Lung (tissue), 11 donors: ENCODE measurements at regions not wholly inside any gene's neighbourhood (a gene's known extent, or its start where the extent isn't known, plus 50 kb on each side); places are given as distances from the start of the nearest gene placed in this dataset.

Experiments
- ATAC-seq: fragments of 200-7000 bp; cut with Tn5 transposase; one replicate; pipeline ENCODE4 v1.9.1; 2020; ENCODE audit warnings: moderate number of reproducible peaks; ENCODE audit not compliant: insufficient read depth, low FRiP score
- DNase-seq, 3 donors: peaks; one replicate each; pipeline ENCODE4 v3.0.0-alpha.2; 2013 to 2017
- H3K27ac ChIP-seq, 2 donors: one replicate each; pipeline ENCODE4 v1.5.1; 2013; ENCODE audit warnings: mild to moderate bottlenecking in 2 of 2, moderate library complexity in 2 of 2, control low read depth in 1 of 2, inconsistent platforms in 1 of 2, low read depth in 1 of 2, low read length in 1 of 2
- H3K27me3 ChIP-seq, 3 donors: one replicate each; pipeline ENCODE4 v1.5.1; 2013; ENCODE audit warnings: low read length in 2 of 3; ENCODE audit not compliant: control insufficient read depth in 3 of 3, insufficient read depth in 3 of 3
- H3K36me3 ChIP-seq, 4 donors: one replicate each; pipeline ENCODE4 v1.5.1; 2013; ENCODE audit warnings: low read length in 4 of 4, mild to moderate bottlenecking in 1 of 4, moderate library complexity in 1 of 4; ENCODE audit not compliant: control insufficient read depth in 4 of 4, insufficient read depth in 4 of 4
- H3K4me1 ChIP-seq, 5 donors: one replicate each; pipeline ENCODE4 v1.5.1; 2013; ENCODE audit warnings: low read length in 5 of 5, mild to moderate bottlenecking in 2 of 5, moderate library complexity in 1 of 5; ENCODE audit not compliant: control insufficient read depth in 5 of 5, insufficient read depth in 5 of 5
- H3K4me3 ChIP-seq: one replicate; pipeline ENCODE4 v1.5.1; 2013; ENCODE audit warnings: mild to moderate bottlenecking, control low read depth, moderate library complexity
- H3K9ac ChIP-seq, 2 donors: one replicate each; pipeline ENCODE4 v1.5.1; 2013; ENCODE audit warnings: low read length in 2 of 2, control low read depth in 1 of 2; ENCODE audit not compliant: insufficient read depth in 1 of 2
- H3K9me3 ChIP-seq, 4 donors: one replicate each; pipeline ENCODE4 v1.5.1; 2013; ENCODE audit warnings: low read length in 3 of 4, mild to moderate bottlenecking in 1 of 4, moderate library complexity in 1 of 4; ENCODE audit not compliant: control insufficient read depth in 4 of 4, insufficient read depth in 3 of 4
- WGBS, 2 donors: extraction: QIAGEN DNeasy Blood & Tissue Kit; methylation state at CpG; one replicate each; pipeline ENCODE4 v1.1.7; 2013; 5-methylcytosine and 5-hydroxymethylcytosine counted together
- TF ChIP-seq, protein P1 (sequence below): IDR thresholded peaks from 2 replicates; pipeline ENCODE4 v1.5.1; 2012; ENCODE audit warnings: mild to moderate bottlenecking; ENCODE audit errors: control extremely low read depth, extremely low read depth
- donor health status: control.
- donor health status: control.
- donor health status: Bipolar disorder and iron deficiency.
- donor health status: healthy.
- donor health status: DM: yes; HTN: yes; CAD: no.

DNA sequence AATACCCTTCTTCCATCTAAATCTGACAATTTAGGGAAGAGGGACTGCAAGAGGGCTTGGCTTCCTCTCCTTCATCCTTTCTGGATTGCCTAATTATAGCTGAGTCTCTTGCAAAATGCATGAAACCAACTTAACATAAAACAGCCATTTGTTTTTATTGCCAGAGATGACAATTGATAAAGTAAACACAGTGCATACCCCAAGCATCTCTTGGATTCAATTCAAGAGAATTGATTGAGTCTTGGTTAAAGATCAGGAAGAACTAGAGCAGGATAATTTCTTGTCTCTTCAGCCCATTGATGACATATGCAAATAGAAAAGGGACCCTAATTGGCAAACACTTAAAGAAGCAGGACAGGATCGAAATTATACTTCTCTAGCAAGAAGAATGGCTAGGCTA, 617.1 kb upstream of the PTBP2 start:
- Histone ChIP-seq H3K4me3 (no peak overlapping the region), H3K9ac (no peak overlapping the region), H3K27me3 (no peaks in the 10 kb centered on the region), H3K36me3 (no peaks in the 10 kb centered on the region), H3K9me3 (no peaks in the 10 kb centered on the region), H3K27ac (no peak overlapping the region), H3K4me1 (no peaks in the 10 kb centered on the region)
- ATAC-seq (no peak), DNase-seq (no peak)
- TF ChIP-seq, protein P1, sequence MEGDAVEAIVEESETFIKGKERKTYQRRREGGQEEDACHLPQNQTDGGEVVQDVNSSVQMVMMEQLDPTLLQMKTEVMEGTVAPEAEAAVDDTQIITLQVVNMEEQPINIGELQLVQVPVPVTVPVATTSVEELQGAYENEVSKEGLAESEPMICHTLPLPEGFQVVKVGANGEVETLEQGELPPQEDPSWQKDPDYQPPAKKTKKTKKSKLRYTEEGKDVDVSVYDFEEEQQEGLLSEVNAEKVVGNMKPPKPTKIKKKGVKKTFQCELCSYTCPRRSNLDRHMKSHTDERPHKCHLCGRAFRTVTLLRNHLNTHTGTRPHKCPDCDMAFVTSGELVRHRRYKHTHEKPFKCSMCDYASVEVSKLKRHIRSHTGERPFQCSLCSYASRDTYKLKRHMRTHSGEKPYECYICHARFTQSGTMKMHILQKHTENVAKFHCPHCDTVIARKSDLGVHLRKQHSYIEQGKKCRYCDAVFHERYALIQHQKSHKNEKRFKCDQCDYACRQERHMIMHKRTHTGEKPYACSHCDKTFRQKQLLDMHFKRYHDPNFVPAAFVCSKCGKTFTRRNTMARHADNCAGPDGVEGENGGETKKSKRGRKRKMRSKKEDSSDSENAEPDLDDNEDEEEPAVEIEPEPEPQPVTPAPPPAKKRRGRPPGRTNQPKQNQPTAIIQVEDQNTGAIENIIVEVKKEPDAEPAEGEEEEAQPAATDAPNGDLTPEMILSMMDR, result no peak
- 52 to 58% methylated on average over 1 of the region's 1 CpG for WGBS, 2 donors

GRCh38 chr1:96104906-96105305, 616.7 kb upstream of the PTBP2 start:
- no peaks in the 10 kb centered on the region for H3K36me3 ChIP-seq
- no peaks in the 10 kb centered on the region for H3K27me3 ChIP-seq
- no peak overlapping the region for H3K27ac ChIP-seq
- ATAC-seq (no peak), DNase-seq (no peak)
- H3K4me3 ChIP-seq, result no peak overlapping the region
- 50 to 57% methylated on average over 3 of the region's 3 CpGs for WGBS, 2 donors
- H3K9ac ChIP-seq, result no peak overlapping the region
- no peaks in the 10 kb centered on the region for H3K9me3 ChIP-seq
- H3K4me1 ChIP-seq, result no peaks in the 10 kb centered on the region
- TF ChIP-seq, protein P1, result no peak

DNA sequence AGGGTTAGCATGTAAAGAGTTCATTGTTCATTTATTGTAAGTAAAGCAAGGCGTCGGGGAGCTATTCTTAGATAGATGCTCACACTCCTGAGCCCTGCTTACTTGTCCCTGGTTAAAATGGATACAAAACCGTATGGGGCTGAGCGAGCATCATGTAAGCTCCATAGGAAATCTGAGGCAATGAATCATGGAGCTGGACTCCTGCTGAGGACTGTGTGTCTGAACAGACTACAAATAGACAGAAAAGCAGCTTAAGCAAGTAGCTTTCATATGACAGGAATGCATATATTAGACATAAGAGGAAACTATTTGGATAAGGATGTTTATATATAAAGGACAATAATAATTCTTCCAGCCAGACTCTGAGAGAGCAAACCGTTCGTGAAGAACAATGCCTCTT, 604.9 kb upstream of the PTBP2 start:
- Histone ChIP-seq H3K36me3 (no peaks in the 10 kb centered on the region), H3K9ac (no peak overlapping the region), H3K27ac (no peak overlapping the region), H3K27me3 (no peaks in the 10 kb centered on the region), H3K4me3 (no peak overlapping the region), H3K9me3 (no peaks in the 10 kb centered on the region), H3K4me1 (no peaks in the 10 kb centered on the region)
- 60 to 70% methylated on average over 6 of the region's 6 CpGs for WGBS, 2 donors
- TF ChIP-seq, protein P1, result no peak
- DNase-seq (no peak), ATAC-seq (no peak)

- H3K9ac ChIP-seq, result no peak overlapping the region
- H3K9me3 ChIP-seq, result no peaks in the 10 kb centered on the region
- no peaks in the 10 kb centered on the region for H3K27me3 ChIP-seq
- TF ChIP-seq, protein P1, result no peak
- DNase-seq, result no peak
- H3K4me3 ChIP-seq, result no peak overlapping the region
- H3K36me3 ChIP-seq, result no peaks in the 10 kb centered on the region
- no peaks in the 10 kb centered on the region for H3K4me1 ChIP-seq
- ATAC-seq, result no peak
- 73 to 77% methylated on average over 2 of the region's 2 CpGs for WGBS, 2 donors
- no peak overlapping the region for H3K27ac ChIP-seq
Measured at GRCh38 chr1:96130432-96130831, 591.2 kb upstream of the PTBP2 start.
